ENCODE measurements at regions not wholly inside any gene's neighbourhood (a gene's known extent, or its start where the extent isn't known, plus 50 kb on each side); places are given as distances from the start of the nearest gene placed in this dataset.

DNA sequence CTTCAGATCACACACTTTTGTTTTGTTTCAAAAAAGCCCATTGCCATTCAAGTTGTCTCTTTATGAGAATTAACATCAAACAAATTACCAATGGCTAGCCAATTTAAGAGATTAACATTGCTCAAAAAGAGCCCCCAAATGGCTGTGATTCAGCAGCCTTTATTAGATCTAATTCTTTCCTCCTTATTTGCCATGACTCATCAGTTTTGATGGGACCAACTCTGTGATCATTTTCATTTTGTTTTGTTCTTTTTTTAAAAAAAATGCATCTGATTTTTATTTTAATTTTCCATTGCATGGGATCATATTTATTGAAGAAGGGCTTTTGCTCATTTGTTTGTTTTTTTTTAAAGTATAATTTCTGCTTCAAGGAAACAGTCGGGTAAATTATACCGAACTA, 161.6 kb upstream of the FRMPD4 start:
- ChIA-PET CTCF (no interaction called here), POLR2A (no interaction called here)
- no peak for DNase-seq (ENCODE audit: extremely low spot score)
- no peak for TF ChIP-seq CTBP1 (IDR thresholded peaks at IDR 0.05; ENCODE audit: borderline replicate concordance)
- no peak for TF ChIP-seq ELF4 (IDR thresholded peaks at IDR 0.05)
- no peak for TF ChIP-seq SUZ12 (IDR thresholded peaks at IDR 0.05)
- TF ChIP-seq LEF1 (IDR thresholded peaks at IDR 0.05; ENCODE audit: borderline replicate concordance): no peak
- TF ChIP-seq FOXA1 (IDR thresholded peaks at IDR 0.05): no peak
- TF ChIP-seq NFRKB (IDR thresholded peaks at IDR 0.05): no peak
- no peak for TF ChIP-seq ZNF384 (IDR thresholded peaks at IDR 0.05)
- TF ChIP-seq SP1 (IDR thresholded peaks at IDR 0.05): no peak
- TF ChIP-seq TARDBP (IDR thresholded peaks at IDR 0.05): no peak
- TF ChIP-seq L3MBTL2 (conservative IDR thresholded peaks at IDR 0.05): no peak
- TF ChIP-seq ARNT (IDR thresholded peaks at IDR 0.05): no peak
- TF ChIP-seq, protein P1, sequence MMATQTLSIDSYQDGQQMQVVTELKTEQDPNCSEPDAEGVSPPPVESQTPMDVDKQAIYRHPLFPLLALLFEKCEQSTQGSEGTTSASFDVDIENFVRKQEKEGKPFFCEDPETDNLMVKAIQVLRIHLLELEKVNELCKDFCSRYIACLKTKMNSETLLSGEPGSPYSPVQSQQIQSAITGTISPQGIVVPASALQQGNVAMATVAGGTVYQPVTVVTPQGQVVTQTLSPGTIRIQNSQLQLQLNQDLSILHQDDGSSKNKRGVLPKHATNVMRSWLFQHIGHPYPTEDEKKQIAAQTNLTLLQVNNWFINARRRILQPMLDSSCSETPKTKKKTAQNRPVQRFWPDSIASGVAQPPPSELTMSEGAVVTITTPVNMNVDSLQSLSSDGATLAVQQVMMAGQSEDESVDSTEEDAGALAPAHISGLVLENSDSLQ (IDR thresholded peaks at IDR 0.05): no peak
- TF ChIP-seq FOXK2 (IDR thresholded peaks at IDR 0.05): no peak
- no peak for TF ChIP-seq FOXM1 (IDR thresholded peaks at IDR 0.05; ENCODE audit: borderline replicate concordance)

DNA sequence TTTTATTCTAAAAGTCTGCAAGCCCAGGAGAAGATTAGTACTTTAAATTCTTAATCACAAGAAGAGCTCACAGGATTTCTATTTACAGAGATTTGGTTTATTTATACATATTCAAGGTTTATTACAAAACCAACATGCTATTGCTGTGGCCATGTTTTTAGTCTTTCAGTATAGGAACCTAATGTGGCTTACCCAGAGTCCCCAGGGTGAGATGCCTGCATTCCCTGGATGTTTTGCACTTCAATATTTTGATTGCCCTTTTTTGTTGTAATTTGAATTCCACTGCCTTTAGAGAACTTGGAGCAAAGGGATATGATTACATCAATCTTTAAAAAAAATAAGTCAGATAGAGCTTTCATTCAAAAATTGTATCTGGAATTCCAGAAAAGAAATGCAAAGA, 146.0 kb upstream of the FRMPD4 start:
- CTCF ChIA-PET: no interaction called here
- TF ChIP-seq HDGF (IDR thresholded peaks at IDR 0.05; ENCODE audit: borderline replicate concordance) (no peak), TARDBP (IDR thresholded peaks at IDR 0.05) (no peak), ELF4 (IDR thresholded peaks at IDR 0.05) (no peak), SP1 (IDR thresholded peaks at IDR 0.05) (no peak), FOXM1 (IDR thresholded peaks at IDR 0.05; ENCODE audit: borderline replicate concordance) (no peak), BHLHE40 (IDR thresholded peaks at IDR 0.05; ENCODE audit: borderline replicate concordance) (no peak), SUZ12 (IDR thresholded peaks at IDR 0.05) (no peak), CTBP1 (IDR thresholded peaks at IDR 0.05; ENCODE audit: borderline replicate concordance) (no peak), L3MBTL2 (conservative IDR thresholded peaks at IDR 0.05) (no peak), ARNT (IDR thresholded peaks at IDR 0.05) (no peak), ZNF384 (IDR thresholded peaks at IDR 0.05) (no peak), FOXA1 (IDR thresholded peaks at IDR 0.05) (no peak), LEF1 (IDR thresholded peaks at IDR 0.05; ENCODE audit: borderline replicate concordance) (no peak)
- TF ChIP-seq, protein P1 (IDR thresholded peaks at IDR 0.05): no peak
- no peak for DNase-seq (ENCODE audit: extremely low spot score)
- POLR2A ChIA-PET: no interaction called here

DNA sequence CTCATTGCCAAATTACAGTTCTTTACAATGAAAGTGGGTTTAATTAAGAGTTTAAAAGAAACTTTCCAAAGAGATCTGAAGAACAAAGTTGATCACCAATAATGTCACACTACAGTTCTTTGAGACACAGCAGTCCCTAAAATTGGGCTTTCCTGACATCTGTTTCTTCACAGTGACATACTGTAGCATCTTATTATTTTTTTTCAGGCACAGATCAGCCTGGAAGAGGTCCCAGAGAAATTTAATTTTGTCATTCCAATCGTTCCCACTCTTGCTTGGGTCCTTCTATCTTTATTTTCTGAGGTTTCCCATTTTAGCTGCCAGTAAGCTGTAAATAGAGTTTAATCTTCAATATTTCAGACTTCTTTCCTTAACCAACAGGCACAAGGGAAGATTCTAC, 143.1 kb upstream of the FRMPD4 start:
- TF ChIP-seq SP1 (IDR thresholded peaks at IDR 0.05) (no peak), ELF4 (IDR thresholded peaks at IDR 0.05) (no peak)
- POLR2A ChIA-PET: no interaction called here
- CTCF ChIA-PET: no interaction called here
- no peak for DNase-seq (ENCODE audit: extremely low spot score)

DNA sequence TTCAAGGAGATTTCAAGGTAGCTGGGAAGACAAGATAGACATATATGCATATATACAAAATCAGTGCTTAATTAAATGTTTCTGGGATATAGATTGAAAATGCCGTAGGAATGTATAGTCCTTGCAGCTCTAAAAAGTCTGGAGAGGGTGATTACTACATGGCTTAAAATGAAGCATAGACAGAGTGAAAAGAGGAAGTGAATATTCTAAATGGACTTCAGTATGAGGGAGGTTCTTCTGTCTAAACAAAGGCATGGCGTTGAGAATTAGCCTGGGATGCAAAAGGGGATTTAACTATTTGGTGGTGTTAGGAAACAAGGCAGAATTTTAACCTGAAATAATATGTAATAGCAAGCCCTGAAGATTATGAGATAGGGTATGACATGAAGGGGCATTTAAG, 141.5 kb upstream of the FRMPD4 start:
- CTCF ChIA-PET: no interaction called here
- POLR2A ChIA-PET: no interaction called here
- DNase-seq (ENCODE audit: extremely low spot score): no peak
- TF ChIP-seq FOXM1 (IDR thresholded peaks at IDR 0.05; ENCODE audit: borderline replicate concordance): no peak
- TF ChIP-seq, protein P1 (IDR thresholded peaks at IDR 0.05): no peak
- TF ChIP-seq LEF1 (IDR thresholded peaks at IDR 0.05; ENCODE audit: borderline replicate concordance): no peak
- no peak for TF ChIP-seq SUZ12 (IDR thresholded peaks at IDR 0.05)
- TF ChIP-seq SP1 (IDR thresholded peaks at IDR 0.05): no peak
- no peak for TF ChIP-seq FOXA1 (IDR thresholded peaks at IDR 0.05)
- no peak for TF ChIP-seq CTBP1 (IDR thresholded peaks at IDR 0.05; ENCODE audit: borderline replicate concordance)
- TF ChIP-seq L3MBTL2 (conservative IDR thresholded peaks at IDR 0.05): no peak
- no peak for TF ChIP-seq ARNT (IDR thresholded peaks at IDR 0.05)
- no peak for TF ChIP-seq TARDBP (IDR thresholded peaks at IDR 0.05)
- TF ChIP-seq HDGF (IDR thresholded peaks at IDR 0.05; ENCODE audit: borderline replicate concordance): no peak
- TF ChIP-seq NFRKB (IDR thresholded peaks at IDR 0.05): no peak
- no peak for TF ChIP-seq ZNF384 (IDR thresholded peaks at IDR 0.05)
- no peak for TF ChIP-seq FOXK2 (IDR thresholded peaks at IDR 0.05)
- TF ChIP-seq BHLHE40 (IDR thresholded peaks at IDR 0.05; ENCODE audit: borderline replicate concordance): no peak

DNA sequence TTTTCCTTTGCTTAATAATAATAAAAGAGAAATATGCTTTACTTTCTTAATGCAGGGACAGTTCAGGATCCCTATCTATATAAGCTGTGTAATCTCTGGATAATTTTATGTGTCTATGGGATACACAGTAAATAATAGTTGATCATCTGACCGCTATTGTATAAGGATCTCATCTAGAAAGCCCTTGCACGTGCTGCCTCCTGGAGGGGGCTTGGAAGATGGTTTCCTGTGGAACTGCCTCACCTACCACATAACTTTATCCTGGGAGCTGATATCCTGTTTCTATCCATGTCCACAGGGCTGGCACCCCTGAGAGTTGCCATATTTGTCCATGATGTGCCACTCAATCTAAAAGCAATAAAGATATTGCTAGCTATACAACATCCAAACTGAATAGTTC, 139.3 kb upstream of the FRMPD4 start:
- TF ChIP-seq NFRKB (IDR thresholded peaks at IDR 0.05): no peak
- TF ChIP-seq FOXM1 (IDR thresholded peaks at IDR 0.05; ENCODE audit: borderline replicate concordance): no peak
- ChIA-PET CTCF (no interaction called here), POLR2A (no interaction called here)
- no peak for DNase-seq (ENCODE audit: extremely low spot score)

DNA sequence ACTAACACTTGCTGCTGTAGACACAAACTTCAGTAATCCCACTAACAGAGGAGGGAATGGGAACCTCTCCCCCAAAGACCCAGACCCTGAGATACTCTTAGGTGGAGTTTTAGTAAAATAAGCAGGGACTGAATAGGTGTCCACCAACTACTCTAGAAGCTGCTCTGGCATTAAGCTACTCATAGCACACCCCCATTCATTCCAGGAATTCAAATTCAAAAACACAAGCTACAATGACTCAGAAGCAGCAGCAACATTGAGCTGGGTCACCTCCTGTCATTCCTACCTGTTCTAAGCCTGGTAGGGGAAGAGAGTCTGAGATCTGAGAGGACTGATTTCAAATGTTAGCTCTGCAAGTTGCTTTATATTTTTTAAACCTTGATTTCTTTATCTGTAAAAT, 135.4 kb upstream of the FRMPD4 start:
- TF ChIP-seq NFRKB (IDR thresholded peaks at IDR 0.05) (no peak), ARNT (IDR thresholded peaks at IDR 0.05) (no peak), ZNF384 (IDR thresholded peaks at IDR 0.05) (no peak), SP1 (IDR thresholded peaks at IDR 0.05) (no peak), L3MBTL2 (conservative IDR thresholded peaks at IDR 0.05) (no peak), HDGF (IDR thresholded peaks at IDR 0.05; ENCODE audit: borderline replicate concordance) (no peak), FOXM1 (IDR thresholded peaks at IDR 0.05; ENCODE audit: borderline replicate concordance) (no peak), BHLHE40 (IDR thresholded peaks at IDR 0.05; ENCODE audit: borderline replicate concordance) (no peak), LEF1 (IDR thresholded peaks at IDR 0.05; ENCODE audit: borderline replicate concordance) (no peak), FOXK2 (IDR thresholded peaks at IDR 0.05) (no peak), FOXA1 (IDR thresholded peaks at IDR 0.05) (no peak), ELF4 (IDR thresholded peaks at IDR 0.05) (no peak), SUZ12 (IDR thresholded peaks at IDR 0.05) (no peak)
- TF ChIP-seq, protein P1 (IDR thresholded peaks at IDR 0.05): no peak
- ChIA-PET CTCF (no interaction called here), POLR2A (no interaction called here)
- DNase-seq (ENCODE audit: extremely low spot score): no peak

All from HEK293T (cell line).